ENCODE measurements at regions not wholly inside any gene's neighbourhood (a gene's known extent, or its start where the extent isn't known, plus 50 kb on each side); places are given as distances from the start of the nearest gene placed in this dataset.

GRCh38 chr4:176011529-176011928, 54.1 kb upstream of the WDR17 start:
- TF ChIP-seq CTCF (IDR thresholded peaks at IDR 0.05), result no peak
- no peak for TF ChIP-seq POLR2A (IDR thresholded peaks at IDR 0.05)
- no peak for TF ChIP-seq EP300 (IDR thresholded peaks at IDR 0.05)
- TF ChIP-seq POLR2AphosphoS5 (IDR thresholded peaks at IDR 0.05), result no peak

All from sigmoid colon (tissue), 4 donors.